Activated T-cell treated with anti-CD3 and anti-CD28 coated beads, Interleukin-2, amount 50 U/mL, for 1 hour (primary cell): ENCODE measurements at regions not wholly inside any gene's neighbourhood (a gene's known extent, or its start where the extent isn't known, plus 50 kb on each side); places are given as distances from the start of the nearest gene placed in this dataset.

Experiments
- DNase-seq: peaks from one replicate; pipeline ENCODE4 v3.0.0-alpha.2; 2020

DNA sequence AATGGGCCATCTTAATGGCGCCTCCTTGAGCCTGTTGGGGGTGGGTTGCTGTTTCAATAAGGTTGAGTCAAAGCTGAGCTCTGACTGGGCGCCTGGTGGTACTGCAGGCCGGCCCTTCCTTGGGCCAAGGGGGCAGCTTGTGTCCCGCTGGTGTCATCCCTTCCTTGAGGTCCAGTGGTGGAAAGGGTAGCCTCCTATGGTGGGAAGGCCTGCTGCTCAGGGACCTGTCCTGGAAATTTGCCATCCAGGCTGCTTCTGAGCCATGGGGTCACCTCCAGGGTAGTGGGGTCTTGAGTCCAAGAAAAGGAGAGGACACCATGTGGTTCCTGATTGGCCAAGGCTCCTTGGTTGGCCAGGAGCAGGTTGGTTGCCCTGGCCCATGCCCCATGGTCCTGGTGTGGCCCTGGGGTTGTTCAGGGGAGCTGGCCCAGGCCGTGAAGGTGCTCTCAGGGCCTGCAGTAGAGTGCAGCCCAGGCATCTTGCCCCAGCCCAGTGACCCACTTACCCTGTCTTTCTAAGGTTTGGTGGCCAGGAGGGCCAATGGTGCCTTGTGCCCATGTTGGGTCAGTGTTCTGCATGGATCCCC is 188.7 kb downstream of the UBE3A start:
- no peak for DNase-seq

DNA sequence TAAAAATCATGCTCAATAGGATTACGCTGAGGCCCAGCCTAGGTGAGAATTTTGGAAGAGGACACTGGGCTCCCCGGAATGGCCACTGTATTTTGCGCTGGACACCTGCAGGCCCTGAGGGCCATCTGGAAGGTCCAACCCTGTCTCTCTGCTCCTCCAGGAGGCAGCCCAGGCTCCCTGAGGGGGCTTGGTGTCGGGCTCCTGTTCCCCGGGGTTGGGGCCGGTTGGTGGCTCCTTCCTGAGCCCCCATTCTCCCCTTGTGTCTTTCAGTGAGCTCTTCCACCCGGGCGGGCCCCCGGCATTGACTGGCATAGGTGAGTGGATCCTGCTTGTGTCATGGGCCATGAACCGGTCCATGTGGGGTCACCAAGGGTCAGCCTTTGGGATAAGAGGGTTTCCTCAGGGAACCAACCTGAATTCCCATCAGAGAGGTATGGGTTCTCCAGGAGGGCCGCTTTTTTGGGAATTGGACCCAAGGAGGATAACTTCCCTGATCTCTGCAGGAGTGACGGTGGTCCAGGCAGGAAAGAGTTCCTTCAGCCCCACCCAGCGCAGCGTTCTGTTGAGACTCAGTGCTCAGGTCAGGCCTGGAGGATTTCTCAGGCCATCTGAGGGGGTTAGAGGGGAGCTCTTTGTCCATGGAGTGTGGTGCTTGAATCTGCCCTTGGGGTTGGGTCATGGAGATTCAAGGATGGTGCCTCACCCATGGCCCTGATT is 187.8 kb downstream of the UBE3A start:
- no peak for DNase-seq

- DNase-seq: no peak
Observed at GRCh38 chr15:25251700-25252390, 187.0 kb downstream of the UBE3A start.

DNA sequence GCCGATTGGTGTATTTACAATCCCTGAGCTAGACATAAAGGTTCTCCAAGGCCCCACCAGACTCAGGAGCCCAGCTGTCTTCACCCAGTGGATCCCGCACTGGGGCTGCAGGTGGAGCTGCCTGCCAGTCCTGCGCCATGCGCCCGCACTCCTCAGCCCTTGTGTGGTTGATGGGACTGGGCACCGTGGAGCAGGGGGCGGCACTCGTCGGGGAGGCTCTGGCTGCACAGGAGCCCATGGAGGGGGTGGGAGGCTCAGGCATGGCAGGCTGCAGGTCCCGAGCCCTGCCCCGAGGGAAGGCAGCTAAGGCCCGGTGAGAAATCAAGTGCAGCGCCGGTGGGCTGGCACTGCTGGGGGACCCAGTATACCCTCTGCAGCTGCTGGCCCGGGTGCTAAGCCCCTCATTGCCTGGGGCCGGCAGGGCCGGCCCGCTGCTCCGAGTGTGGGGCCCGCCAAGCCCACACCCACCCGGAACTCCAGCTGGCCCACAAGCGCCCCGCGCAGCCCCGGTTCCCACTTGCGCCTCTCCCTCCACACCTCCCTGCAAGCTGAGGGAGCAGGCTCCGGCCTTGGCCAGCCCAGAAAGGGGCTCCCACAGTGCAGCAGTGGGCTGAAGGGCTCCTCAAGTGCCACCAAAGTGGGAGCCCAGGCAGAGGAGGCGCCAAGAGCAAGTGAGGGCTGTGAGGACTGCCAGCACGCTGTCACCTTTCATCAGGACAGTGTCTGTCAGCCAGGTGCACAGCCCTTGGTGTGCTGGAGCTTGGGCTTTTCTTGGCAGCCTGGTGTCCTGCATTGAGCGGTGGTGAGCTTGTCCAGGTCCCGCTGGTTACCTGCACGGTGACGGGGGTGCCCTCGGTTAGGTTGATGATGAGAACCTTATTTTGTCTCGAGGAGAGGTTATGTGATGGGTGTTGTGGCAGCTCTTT is 185.5 kb downstream of the UBE3A start:
- DNase-seq: peak; percentile 10

DNA sequence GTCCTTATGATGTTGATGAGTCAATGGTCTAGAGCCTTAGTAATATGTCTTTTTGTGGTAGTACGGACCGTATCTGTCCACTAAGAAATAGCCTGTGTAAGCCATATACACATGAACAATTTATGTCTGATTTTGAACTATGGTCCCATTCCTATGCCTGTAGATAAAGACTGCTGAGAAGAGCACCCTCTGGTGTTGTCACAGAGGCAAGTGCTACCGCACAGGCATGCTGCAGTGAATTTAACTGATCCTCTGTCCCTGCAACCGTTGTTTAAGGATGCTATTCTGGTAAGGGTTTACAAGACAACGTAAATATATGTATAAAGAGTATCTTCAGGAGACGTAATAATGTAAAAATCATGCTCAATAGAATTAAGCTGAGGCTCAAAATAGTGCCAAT is 170.7 kb downstream of the UBE3A start:
- DNase-seq: no peak
